Astrocyte of the spinal cord (primary cell): ENCODE measurements at regions not wholly inside any gene's neighbourhood (a gene's known extent, or its start where the extent isn't known, plus 50 kb on each side); places are given as distances from the start of the nearest gene placed in this dataset.

Source experiments
- DNase-seq: peaks from one replicate; pipeline ENCODE4 v3.0.0; 2011; ENCODE audit warnings: low read depth, low spot score
- H3K4me3 ChIP-seq: 2 replicates; pipeline ENCODE4 v1.5.1; 2011; ENCODE audit warnings: low read depth, mild to moderate bottlenecking, low read length, moderate library complexity
- in situ Hi-C: cut with HindIII; loops from 2 replicates; pipeline ENCODE4 v1.10.0; 2017; ENCODE audit warnings: low sequenced_read_pairs
- TF ChIP-seq, protein P1 (sequence below): IDR thresholded peaks from 2 replicates; pipeline ENCODE4 v1.5.1; 2012; ENCODE audit warnings: low read depth, mild to moderate bottlenecking, low read length, inconsistent platforms

- no peak for DNase-seq
- H3K4me3 ChIP-seq = no peak overlapping the region
- in situ Hi-C loops = no loop called here
- TF ChIP-seq, protein P1, sequence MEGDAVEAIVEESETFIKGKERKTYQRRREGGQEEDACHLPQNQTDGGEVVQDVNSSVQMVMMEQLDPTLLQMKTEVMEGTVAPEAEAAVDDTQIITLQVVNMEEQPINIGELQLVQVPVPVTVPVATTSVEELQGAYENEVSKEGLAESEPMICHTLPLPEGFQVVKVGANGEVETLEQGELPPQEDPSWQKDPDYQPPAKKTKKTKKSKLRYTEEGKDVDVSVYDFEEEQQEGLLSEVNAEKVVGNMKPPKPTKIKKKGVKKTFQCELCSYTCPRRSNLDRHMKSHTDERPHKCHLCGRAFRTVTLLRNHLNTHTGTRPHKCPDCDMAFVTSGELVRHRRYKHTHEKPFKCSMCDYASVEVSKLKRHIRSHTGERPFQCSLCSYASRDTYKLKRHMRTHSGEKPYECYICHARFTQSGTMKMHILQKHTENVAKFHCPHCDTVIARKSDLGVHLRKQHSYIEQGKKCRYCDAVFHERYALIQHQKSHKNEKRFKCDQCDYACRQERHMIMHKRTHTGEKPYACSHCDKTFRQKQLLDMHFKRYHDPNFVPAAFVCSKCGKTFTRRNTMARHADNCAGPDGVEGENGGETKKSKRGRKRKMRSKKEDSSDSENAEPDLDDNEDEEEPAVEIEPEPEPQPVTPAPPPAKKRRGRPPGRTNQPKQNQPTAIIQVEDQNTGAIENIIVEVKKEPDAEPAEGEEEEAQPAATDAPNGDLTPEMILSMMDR = no peak
These were observed 440.2 kb downstream of the PTPRU start for GRCh38 chr1:29676496-29676895.

- no peak overlapping the region for H3K4me3 ChIP-seq
- in situ Hi-C loops = no loop called here
- TF ChIP-seq, protein P1 = no peak
- peak; percentile 34 for DNase-seq
These were observed 439.4 kb downstream of the PTPRU start for GRCh38 chr1:29675481-29676263.

- in situ Hi-C loops = no loop called here
- no peak overlapping the region for H3K4me3 ChIP-seq
- TF ChIP-seq, protein P1 = no peak
- no peak for DNase-seq
These were observed 438.5 kb downstream of the PTPRU start for GRCh38 chr1:29674627-29675326.

GRCh38 chr1:29673669-29674626 is 437.6 kb downstream of the PTPRU start:
- TF ChIP-seq, protein P1 = no peak
- no peak for DNase-seq
- no peak overlapping the region for H3K4me3 ChIP-seq
- in situ Hi-C loops = no loop called here

- in situ Hi-C loops = no loop called here
- H3K4me3 ChIP-seq = no peak overlapping the region
- TF ChIP-seq, protein P1 = no peak
- DNase-seq = no peak
These were observed 436.8 kb downstream of the PTPRU start for GRCh38 chr1:29673228-29673500.

GRCh38 chr1:29672416-29673227 is 436.3 kb downstream of the PTPRU start:
- no peak overlapping the region for H3K4me3 ChIP-seq
- in situ Hi-C loops = no loop called here
- TF ChIP-seq, protein P1 = no peak
- no peak for DNase-seq
